H1 (cell line): ENCODE measurements at regions not wholly inside any gene's neighbourhood (a gene's known extent, or its start where the extent isn't known, plus 50 kb on each side); places are given as distances from the start of the nearest gene placed in this dataset.

Source experiments
- CTCF ChIA-PET: fragments of 300-600 bp; sonication (Branson Sonifier 250); formaldehyde crosslinking; loops from one replicate; lab custom pipeline; 2021; ENCODE audit not compliant: partially characterized antibody; lab: Charles Lee
- POLR2A ChIA-PET: fragments of 300-600 bp; sonication (Branson Sonifier 250); formaldehyde crosslinking; loops from one replicate; lab custom pipeline; 2021; ENCODE audit warnings: inconsistent platforms; ENCODE audit not compliant: partially characterized antibody; lab: Charles Lee
- DNase-seq, 2 experiments: peaks; one replicate each; pipeline versions ENCODE4 v3.0.0 to v3.0.0-alpha.2; 2010 to 2022; ENCODE audit warnings: low spot score in 2 of 2, low read depth in 1 of 2, mixed read lengths in 1 of 2
- FAIRE-seq: peaks from 2 replicates; lab custom pipeline; 2011; peaks lifted over from hg19 to GRCh38; lab: Jason Lieb, UNC
- H2AFZ ChIP-seq: 2 replicates; pipeline ENCODE4 v1.8.1; 2012; ENCODE audit warnings: low read length, inconsistent platforms
- H2AK5ac ChIP-seq: 2 replicates; pipeline ENCODE4 v1.6.1; 2013; ENCODE audit warnings: low read depth, low read length
- H2BK120ac ChIP-seq: replicated peaks from 2 replicates; pipeline ENCODE3; 2013; ENCODE audit warnings: low read depth, low read length, inconsistent platforms
- H2BK12ac ChIP-seq: 2 replicates; pipeline ENCODE4 v1.6.1; 2013; ENCODE audit warnings: low read depth, low read length
- H2BK15ac ChIP-seq: 2 replicates; pipeline ENCODE4 v1.6.1; 2013; ENCODE audit warnings: low read length
- H2BK20ac ChIP-seq: 2 replicates; pipeline ENCODE4 v1.6.1; 2013; ENCODE audit warnings: low read length
- H2BK5ac ChIP-seq: 2 replicates; pipeline ENCODE4 v1.6.1; 2013; ENCODE audit warnings: low read depth, low read length
- H3K14ac ChIP-seq: 2 replicates; pipeline ENCODE4 v1.6.1; 2013; ENCODE audit warnings: inconsistent platforms; ENCODE audit not compliant: insufficient read length
- H3K18ac ChIP-seq: 2 replicates; pipeline ENCODE4 v1.6.1; 2013; ENCODE audit warnings: low read length; ENCODE audit errors: extremely low read depth
- H3K23ac ChIP-seq: 2 replicates; pipeline ENCODE4 v1.6.1; 2013; ENCODE audit warnings: inconsistent platforms; ENCODE audit not compliant: insufficient read length
- H3K23me2 ChIP-seq: 2 replicates; pipeline ENCODE4 v1.6.1; 2013; ENCODE audit warnings: low read depth, low read length
- H3K27ac ChIP-seq: 2 replicates; pipeline ENCODE4 v1.6.1; 2011; ENCODE audit warnings: low read depth, low read length, inconsistent platforms
- H3K27me3 ChIP-seq, 4 experiments: replicated peaks in 1 of 4; 1 replicate in 1 of 4; 2 replicates in 3 of 4; pipeline versions ENCODE4 v1.6.1 to v1.8.1; 2011 to 2013; ENCODE audit warnings: low read length in 3 of 4, mild to moderate bottlenecking in 3 of 4, inconsistent platforms in 2 of 4, mixed read lengths in 2 of 4, moderate library complexity in 1 of 4; ENCODE audit not compliant: control insufficient read depth in 3 of 4, insufficient read depth in 3 of 4; ENCODE audit errors: extremely low read depth in 1 of 4
- H3K36me3 ChIP-seq, 4 experiments: 2 replicates each; pipeline versions ENCODE4 v1.6.1 to v1.8.1; 2011 to 2013; ENCODE audit warnings: mild to moderate bottlenecking in 4 of 4, low read length in 3 of 4, moderate library complexity in 2 of 4, control low read depth in 1 of 4, inconsistent platforms in 1 of 4; ENCODE audit not compliant: insufficient read depth in 4 of 4, control insufficient read depth in 2 of 4
- H3K4ac ChIP-seq: replicated peaks from 2 replicates; pipeline ENCODE3; 2013; ENCODE audit warnings: low read length, low read depth, mixed read lengths, inconsistent platforms; ENCODE audit not compliant: insufficient read length
- H3K4me1 ChIP-seq, 4 experiments: replicated peaks in 1 of 4; 1 replicate in 1 of 4; 2 replicates in 3 of 4; pipeline versions ENCODE4 v1.6.1 to v1.8.1; 2011 to 2013; ENCODE audit warnings: low read length in 3 of 4, inconsistent platforms in 2 of 4, mixed read lengths in 1 of 4; ENCODE audit not compliant: insufficient read depth in 4 of 4, control insufficient read depth in 3 of 4
- H3K4me2 ChIP-seq, 2 experiments: 2 replicates each; pipeline versions ENCODE4 v1.6.1 to v1.8.1; 2011 to 2013; ENCODE audit warnings: low read depth in 2 of 2, low read length in 2 of 2, control low read depth in 1 of 2, inconsistent platforms in 1 of 2, mild to moderate bottlenecking in 1 of 2; ENCODE audit not compliant: insufficient read depth in 1 of 2
- H3K4me3 ChIP-seq, 4 experiments: fragments of 200-600, 300-600 bp in 1 of 4; sonication (generic), shearing (Covaris generic), sonication (Bioruptor Twin) in 1 of 4; 2 replicates each; pipeline versions ENCODE4 v1.5.1 to v1.8.1; 2011 to 2016; ENCODE audit warnings: low read length in 4 of 4, low read depth in 3 of 4, control low read depth in 2 of 4, inconsistent platforms in 2 of 4, mild to moderate bottlenecking in 2 of 4, mixed read lengths in 1 of 4, moderate library complexity in 1 of 4; ENCODE audit not compliant: insufficient read depth in 2 of 4; ENCODE audit errors: extremely low read depth in 1 of 4
- H3K56ac ChIP-seq: replicated peaks from 2 replicates; pipeline ENCODE3; 2013; ENCODE audit warnings: low read depth, mild to moderate bottlenecking, mixed read lengths, low read length, inconsistent platforms; ENCODE audit not compliant: insufficient read length
- H3K79me1 ChIP-seq: 2 replicates; pipeline ENCODE4 v1.6.1; 2013; ENCODE audit warnings: low read depth, low read length, control low read depth
- H3K79me2 ChIP-seq, 2 experiments: 2 replicates each; pipeline versions ENCODE4 v1.6.1 to v1.8.1; 2012 to 2013; ENCODE audit warnings: low read length in 2 of 2, mild to moderate bottlenecking in 2 of 2, inconsistent platforms in 1 of 2; ENCODE audit not compliant: insufficient read depth in 2 of 2, control insufficient read depth in 1 of 2
- H3K9ac ChIP-seq, 4 experiments: replicated peaks in 1 of 4; 1 replicate in 1 of 4; 2 replicates in 3 of 4; pipeline versions ENCODE4 v1.6.1 to v1.8.1; 2011 to 2013; ENCODE audit warnings: low read depth in 3 of 4, low read length in 3 of 4, control low read depth in 2 of 4, mild to moderate bottlenecking in 2 of 4, moderate library complexity in 2 of 4, inconsistent platforms in 1 of 4; ENCODE audit errors: extremely low read depth in 1 of 4
- H3K9me3 ChIP-seq, 2 experiments: 2 replicates each; pipeline versions ENCODE4 v1.6.1 to v1.8.1; 2012 to 2013; ENCODE audit warnings: mild to moderate bottlenecking in 2 of 2, moderate library complexity in 2 of 2, control low read depth in 1 of 2, inconsistent platforms in 1 of 2, low read depth in 1 of 2, low read length in 1 of 2, mixed read lengths in 1 of 2; ENCODE audit not compliant: insufficient read depth in 2 of 2
- H4K20me1 ChIP-seq, 2 experiments: replicated peaks in 1 of 2; 2 replicates each; pipeline versions ENCODE3 to v1.8.1; 2011 to 2013; ENCODE audit warnings: inconsistent platforms in 2 of 2, low read length in 2 of 2, mild to moderate bottlenecking in 1 of 2; ENCODE audit not compliant: insufficient read depth in 2 of 2, control insufficient read depth in 1 of 2
- H4K5ac ChIP-seq: 2 replicates; pipeline ENCODE4 v1.6.1; 2013; ENCODE audit warnings: low read length, low read depth, mixed read lengths, inconsistent platforms; ENCODE audit not compliant: insufficient read length
- H4K8ac ChIP-seq: 2 replicates; pipeline ENCODE4 v1.8.0; 2013; ENCODE audit warnings: mild to moderate bottlenecking, moderate library complexity, low read length, inconsistent platforms; ENCODE audit not compliant: insufficient read depth; ENCODE audit errors: extremely low read depth
- H4K91ac ChIP-seq: replicated peaks from 2 replicates; pipeline ENCODE3; 2013; ENCODE audit warnings: low read length, mixed read lengths, inconsistent platforms; ENCODE audit not compliant: insufficient read length
- BRCA1 ChIP-seq: IDR thresholded peaks from 2 replicates; pipeline ENCODE4 v1.6.1; 2012; ENCODE audit warnings: low read depth, low read length, improper control_type of control experiment
- FOSL1 ChIP-seq: IDR thresholded peaks from 2 replicates; pipeline ENCODE4 v1.6.1; 2011; ENCODE audit warnings: mild to moderate bottlenecking, low read depth, low read length, moderate library complexity; ENCODE audit not compliant: insufficient read depth
- JUN ChIP-seq: IDR thresholded peaks from 2 replicates; pipeline ENCODE4 v1.6.1; 2011; ENCODE audit warnings: low read depth, mild to moderate bottlenecking, improper control_type of control experiment, low read length
- KDM1A ChIP-seq: fragments of 200-600, 300-600 bp; sonication (generic); IDR thresholded peaks from 2 replicates; pipeline ENCODE4 v1.7.1; 2016; ENCODE audit warnings: mild to moderate bottlenecking, low read length, borderline replicate concordance
- POLR2AphosphoS5 ChIP-seq: IDR thresholded peaks from 2 replicates; pipeline ENCODE4 v1.6.1; 2011; ENCODE audit warnings: low read depth, low read length
- RFX5 ChIP-seq: IDR thresholded peaks from 2 replicates; pipeline ENCODE4 v1.6.1; 2011; ENCODE audit warnings: low read depth, low read length, improper control_type of control experiment, borderline replicate concordance
- SUZ12 ChIP-seq: fragments of 200-600 bp; sonication (generic); IDR thresholded peaks from 2 replicates; pipeline ENCODE4 v1.6.1; 2012; ENCODE audit warnings: mild to moderate bottlenecking, inconsistent platforms, low read length, moderate library complexity, mixed read lengths
- TAF7 ChIP-seq: optimal IDR thresholded peaks from 2 replicates; pipeline ENCODE3; 2011; ENCODE audit warnings: low read depth, mild to moderate bottlenecking, inconsistent platforms, low read length, moderate library complexity, borderline replicate concordance
- YY1 ChIP-seq: IDR thresholded peaks from 2 replicates; pipeline ENCODE4 v1.6.1; 2011; ENCODE audit warnings: low read depth, mild to moderate bottlenecking, low read length
- ZNF274 ChIP-seq: IDR thresholded peaks from 2 replicates; pipeline ENCODE4 v1.7.0; 2012; ENCODE audit warnings: low read length, borderline replicate concordance; ENCODE audit errors: extremely low read depth
- TF ChIP-seq, protein P1 (sequence below): IDR thresholded peaks from 2 replicates; pipeline ENCODE4 v1.6.1; 2011; ENCODE audit warnings: low read length, improper control_type of control experiment

GRCh38 chr3:147797095-147797494, 387.9 kb downstream of the ZIC1 start:
- no peaks in the 10 kb centered on the region for H3K4me1 ChIP-seq
- no peak overlapping the region for H2BK5ac ChIP-seq
- no peaks in the 10 kb centered on the region for H3K9me3 ChIP-seq
- ChIA-PET CTCF (interaction anchor here (0.6 kb wide), 1 partner anchor 26 kb away, joined by 3 read pairs; no protein-coding TSS in a partner anchor), POLR2A (no interaction called here)
- H3K79me2 ChIP-seq, result no peaks in the 10 kb centered on the region
- H2AFZ ChIP-seq, result no peak overlapping the region
- no peak overlapping the region for H3K23ac ChIP-seq
- no peak overlapping the region for H3K14ac ChIP-seq
- DNase-seq, result no peak
- H2BK15ac ChIP-seq, result no peak overlapping the region
- no peak overlapping the region for H3K56ac ChIP-seq
- H4K91ac ChIP-seq, result no peak overlapping the region
- FAIRE-seq, result no peak
- H3K4ac ChIP-seq, result no peak overlapping the region
- no peaks in the 10 kb centered on the region for H3K36me3 ChIP-seq
- H3K9ac ChIP-seq, result no peak overlapping the region
- H2BK12ac ChIP-seq, result no peak overlapping the region
- H3K4me2 ChIP-seq, result no peak overlapping the region
- no peak overlapping the region for H3K4me3 ChIP-seq
- no peak overlapping the region for H3K27ac ChIP-seq
- H3K79me1 ChIP-seq, result no peaks in the 10 kb centered on the region
- no peak overlapping the region for H4K5ac ChIP-seq
- H2BK120ac ChIP-seq, result no peak overlapping the region
- TF ChIP-seq SUZ12 (no peak), ZNF274 (no peak), POLR2AphosphoS5 (no peak), RFX5 (no peak), BRCA1 (no peak), JUN (no peak), TAF7 (no peak), KDM1A (no peak), YY1 (no peak), FOSL1 (no peak)
- TF ChIP-seq, protein P1, sequence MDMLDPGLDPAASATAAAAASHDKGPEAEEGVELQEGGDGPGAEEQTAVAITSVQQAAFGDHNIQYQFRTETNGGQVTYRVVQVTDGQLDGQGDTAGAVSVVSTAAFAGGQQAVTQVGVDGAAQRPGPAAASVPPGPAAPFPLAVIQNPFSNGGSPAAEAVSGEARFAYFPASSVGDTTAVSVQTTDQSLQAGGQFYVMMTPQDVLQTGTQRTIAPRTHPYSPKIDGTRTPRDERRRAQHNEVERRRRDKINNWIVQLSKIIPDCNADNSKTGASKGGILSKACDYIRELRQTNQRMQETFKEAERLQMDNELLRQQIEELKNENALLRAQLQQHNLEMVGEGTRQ, result no peak
- no peak overlapping the region for H3K18ac ChIP-seq
- no peak overlapping the region for H2AK5ac ChIP-seq
- no peaks in the 10 kb centered on the region for H4K20me1 ChIP-seq
- no peaks in the 10 kb centered on the region for H3K27me3 ChIP-seq
- H4K8ac ChIP-seq, result no peak overlapping the region
- no peaks in the 10 kb centered on the region for H3K23me2 ChIP-seq
- H2BK20ac ChIP-seq, result no peak overlapping the region
